ENCODE measurements at regions not wholly inside any gene's neighbourhood (a gene's known extent, or its start where the extent isn't known, plus 50 kb on each side); places are given as distances from the start of the nearest gene placed in this dataset.

GRCh38 chr22:34776817-34777216 lies 289.1 kb upstream of the ISX start:
- no peak for TF ChIP-seq CTCF (optimal IDR thresholded peaks at IDR 0.05 in 1 of 3, IDR thresholded peaks at IDR 0.05 in 1 of 3, conservative IDR thresholded peaks at IDR 0.05 in 1 of 3; ENCODE audit: extremely low read depth in 1 of 3, insufficient read depth in 2 of 3, low read length in 3 of 3)
- no peak for TF ChIP-seq EZH2 (IDR thresholded peaks at IDR 0.05; ENCODE audit: low read length)
- H3K4me3 ChIP-seq (ENCODE audit: control insufficient read depth in 2 of 3, extremely low read depth in 1 of 3, insufficient read depth in 2 of 3, low read depth in 1 of 3, low read length in 3 of 3): no peak overlapping the region
- no peaks in the 10 kb centered on the region for H3K4me1 ChIP-seq (ENCODE audit: control insufficient read depth, extremely low read depth, insufficient read depth, low read length)
- H3K9me3 ChIP-seq (ENCODE audit: control insufficient read depth, low read depth, low read length): no peaks in the 10 kb centered on the region
- no peaks in the 10 kb centered on the region for H3K79me2 ChIP-seq (ENCODE audit: control insufficient read depth, insufficient read depth, low read length)
- DNase-seq (ENCODE audit: low read depth, low spot score): no peak
- H3K9ac ChIP-seq (ENCODE audit: control insufficient read depth, extremely low read depth, insufficient read depth, low read length): no peak overlapping the region
- H3K27ac ChIP-seq (ENCODE audit: control insufficient read depth, insufficient read depth, low read length): no peak overlapping the region
- FAIRE-seq: no peak
- H3K9me1 ChIP-seq (ENCODE audit: control insufficient read depth, extremely low read depth, insufficient read depth, low read length): no peaks in the 10 kb centered on the region
- no peak overlapping the region for H3K4me2 ChIP-seq (ENCODE audit: control insufficient read depth, extremely low read depth, insufficient read depth, low read depth, low read length)
- H2AFZ ChIP-seq (ENCODE audit: control insufficient read depth, low read length): no peak overlapping the region
- H3K36me3 ChIP-seq (ENCODE audit: control insufficient read depth in 2 of 2, extremely low read depth in 1 of 2, insufficient read depth in 2 of 2, low read length in 2 of 2): no peaks in the 10 kb centered on the region
- H4K20me1 ChIP-seq (ENCODE audit: control insufficient read depth, extremely low read depth, insufficient read depth, low read length): no peaks in the 10 kb centered on the region
- H3K27me3 ChIP-seq (ENCODE audit: control insufficient read depth, extremely low read depth, insufficient read depth, low read length): no peaks in the 10 kb centered on the region
- dilution Hi-C loops (cut with MboI; ENCODE audit: extremely low pct_ligation_motif_present, low sequenced_read_pairs): no loop called here

- Histone ChIP-seq H3K79me2 (ENCODE audit: control insufficient read depth, insufficient read depth, low read length) (no peaks in the 10 kb centered on the region), H3K4me2 (ENCODE audit: control insufficient read depth, extremely low read depth, insufficient read depth, low read depth, low read length) (no peak overlapping the region), H4K20me1 (ENCODE audit: control insufficient read depth, extremely low read depth, insufficient read depth, low read length) (no peaks in the 10 kb centered on the region), H3K4me3 (ENCODE audit: control insufficient read depth in 2 of 3, extremely low read depth in 1 of 3, insufficient read depth in 2 of 3, low read depth in 1 of 3, low read length in 3 of 3) (no peak overlapping the region), H3K9me1 (ENCODE audit: control insufficient read depth, extremely low read depth, insufficient read depth, low read length) (no peaks in the 10 kb centered on the region), H3K27ac (ENCODE audit: control insufficient read depth, insufficient read depth, low read length) (no peak overlapping the region), H3K27me3 (ENCODE audit: control insufficient read depth, extremely low read depth, insufficient read depth, low read length) (no peaks in the 10 kb centered on the region), H3K4me1 (ENCODE audit: control insufficient read depth, extremely low read depth, insufficient read depth, low read length) (no peaks in the 10 kb centered on the region), H2AFZ (ENCODE audit: control insufficient read depth, low read length) (no peak overlapping the region), H3K36me3 (ENCODE audit: control insufficient read depth in 2 of 2, extremely low read depth in 1 of 2, insufficient read depth in 2 of 2, low read length in 2 of 2) (no peaks in the 10 kb centered on the region), H3K9ac (ENCODE audit: control insufficient read depth, extremely low read depth, insufficient read depth, low read length) (no peak overlapping the region), H3K9me3 (ENCODE audit: control insufficient read depth, low read depth, low read length) (no peaks in the 10 kb centered on the region)
- no peak for DNase-seq (ENCODE audit: low read depth, low spot score)
- no peak for FAIRE-seq
- dilution Hi-C loops (cut with MboI; ENCODE audit: extremely low pct_ligation_motif_present, low sequenced_read_pairs): no loop called here
- no peak for TF ChIP-seq EZH2 (IDR thresholded peaks at IDR 0.05; ENCODE audit: low read length)
- no peak for TF ChIP-seq CTCF (optimal IDR thresholded peaks at IDR 0.05 in 1 of 3, IDR thresholded peaks at IDR 0.05 in 1 of 3, conservative IDR thresholded peaks at IDR 0.05 in 1 of 3; ENCODE audit: extremely low read depth in 1 of 3, insufficient read depth in 2 of 3, low read length in 3 of 3)
These were observed 284.3 kb upstream of the ISX start for GRCh38 chr22:34781681-34782080.

All from keratinocyte (primary cell).